ENCODE measurements at regions not wholly inside any gene's neighbourhood (a gene's known extent, or its start where the extent isn't known, plus 50 kb on each side); places are given as distances from the start of the nearest gene placed in this dataset.

GRCh38 chr16:79998143-79998542 lies 397.6 kb upstream of the MAF start:
- no peak for TF ChIP-seq CTCF (IDR thresholded peaks at IDR 0.05)
- WGBS (ENCODE audit: insufficient coverage): 92% methylated on average over 4 of the region's 4 CpGs
- no peaks in the 10 kb centered on the region for H3K36me3 Mint-ChIP-seq
- no peaks in the 10 kb centered on the region for H3K9me3 ChIP-seq (ENCODE audit: control insufficient read depth, insufficient read depth, low read length)
- H3K4me1 Mint-ChIP-seq: no peaks in the 10 kb centered on the region
- H3K27ac ChIP-seq (ENCODE audit: low read length): no peak overlapping the region
- no peaks in the 10 kb centered on the region for H3K27me3 ChIP-seq (ENCODE audit: control insufficient read depth, insufficient read depth, low read length)
- no peak for ATAC-seq
- H3K36me3 ChIP-seq (ENCODE audit: control insufficient read depth, insufficient read depth, low read length): no peaks in the 10 kb centered on the region
- H3K4me1 ChIP-seq (ENCODE audit: control insufficient read depth, insufficient read depth, low read length): no peaks in the 10 kb centered on the region
- intact Hi-C loops (cut with micrococcal nuclease): no loop called here
- H3K27ac Mint-ChIP-seq: no peak overlapping the region
- no peak overlapping the region for H3K4me3 Mint-ChIP-seq
- DNase-seq: no peak
- H3K9me3 Mint-ChIP-seq: no peaks in the 10 kb centered on the region
- peaks cover 13 to 14% of the 10 kb centered on the region in 2 donors for H3K27me3 Mint-ChIP-seq (ENCODE audit: low read depth in 2 of 2)
- no peak overlapping the region for H3K4me3 ChIP-seq (ENCODE audit: low read length)

DNA sequence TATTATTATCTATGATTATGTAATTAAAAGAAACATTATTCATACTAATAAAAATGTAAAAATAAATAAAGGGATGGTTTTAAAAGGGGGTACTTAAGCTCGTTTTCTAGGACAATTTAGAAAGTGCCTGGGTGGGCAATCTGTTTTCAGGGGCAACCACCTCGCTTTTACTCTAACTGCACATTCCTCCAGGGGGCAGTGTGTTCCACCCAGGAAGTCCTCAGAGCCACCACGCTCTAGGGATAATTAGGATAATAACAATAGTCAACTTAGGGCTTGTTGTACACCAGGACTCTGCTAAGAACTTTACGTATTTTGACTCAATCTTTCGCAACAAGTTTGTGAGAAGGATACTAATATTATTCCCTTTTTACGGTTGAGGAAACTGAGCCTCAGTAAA lies 396.7 kb upstream of the MAF start:
- H3K4me3 Mint-ChIP-seq: no peak overlapping the region
- no peaks in the 10 kb centered on the region for H3K36me3 Mint-ChIP-seq
- H3K4me1 ChIP-seq (ENCODE audit: control insufficient read depth, insufficient read depth, low read length): no peaks in the 10 kb centered on the region
- no peaks in the 10 kb centered on the region for H3K9me3 ChIP-seq (ENCODE audit: control insufficient read depth, insufficient read depth, low read length)
- WGBS (ENCODE audit: insufficient coverage): 97% methylated on average over 5 of the region's 6 CpGs
- H3K27me3 ChIP-seq (ENCODE audit: control insufficient read depth, insufficient read depth, low read length): no peaks in the 10 kb centered on the region
- no peak for TF ChIP-seq CTCF (IDR thresholded peaks at IDR 0.05)
- H3K4me3 ChIP-seq (ENCODE audit: low read length): no peak overlapping the region
- DNase-seq (peak in 1 of 2 donors; percentile 20), ATAC-seq (no peak)
- intact Hi-C loops (cut with micrococcal nuclease): no loop called here
- no peak overlapping the region for H3K27ac ChIP-seq (ENCODE audit: low read length)
- H3K36me3 ChIP-seq (ENCODE audit: control insufficient read depth, insufficient read depth, low read length): no peaks in the 10 kb centered on the region
- peaks cover 11 to 14% of the 10 kb centered on the region in 2 donors for H3K27me3 Mint-ChIP-seq (ENCODE audit: low read depth in 2 of 2)
- H3K27ac Mint-ChIP-seq: no peak overlapping the region
- no peaks in the 10 kb centered on the region for H3K9me3 Mint-ChIP-seq
- H3K4me1 Mint-ChIP-seq: no peaks in the 10 kb centered on the region

- Histone ChIP-seq H3K36me3 (ENCODE audit: control insufficient read depth, insufficient read depth, low read length) (no peaks in the 10 kb centered on the region), H3K27me3 (ENCODE audit: control insufficient read depth, insufficient read depth, low read length) (no peaks in the 10 kb centered on the region), H3K27ac (ENCODE audit: low read length) (no peak overlapping the region), H3K4me3 (ENCODE audit: low read length) (no peak overlapping the region), H3K4me1 (ENCODE audit: control insufficient read depth, insufficient read depth, low read length) (no peaks in the 10 kb centered on the region), H3K9me3 (ENCODE audit: control insufficient read depth, insufficient read depth, low read length) (no peaks in the 10 kb centered on the region)
- H3K27me3 Mint-ChIP-seq (ENCODE audit: low read depth in 2 of 2): peaks cover 8 to 14% of the 10 kb centered on the region in 2 donors
- H3K4me1 Mint-ChIP-seq: no peaks in the 10 kb centered on the region
- no peaks in the 10 kb centered on the region for H3K9me3 Mint-ChIP-seq
- no peak overlapping the region for H3K27ac Mint-ChIP-seq
- no peak for TF ChIP-seq CTCF (IDR thresholded peaks at IDR 0.05)
- WGBS (ENCODE audit: insufficient coverage): 90% methylated on average over 3 of the region's 3 CpGs
- no peaks in the 10 kb centered on the region for H3K36me3 Mint-ChIP-seq
- ATAC-seq: no peak
- DNase-seq: no peak
- intact Hi-C loops (cut with micrococcal nuclease): no loop called here
- H3K4me3 Mint-ChIP-seq: no peak overlapping the region
Measured at GRCh38 chr16:79996321-79996720, 395.8 kb upstream of the MAF start.

- no peaks in the 10 kb centered on the region for H3K4me1 ChIP-seq (ENCODE audit: control insufficient read depth, insufficient read depth, low read length)
- no peaks in the 10 kb centered on the region for H3K9me3 Mint-ChIP-seq
- intact Hi-C loops (cut with micrococcal nuclease): no loop called here
- H3K4me1 Mint-ChIP-seq: no peaks in the 10 kb centered on the region
- DNase-seq (no peak), ATAC-seq (no peak)
- H3K27ac Mint-ChIP-seq: no peak overlapping the region
- no peaks in the 10 kb centered on the region for H3K36me3 ChIP-seq (ENCODE audit: control insufficient read depth, insufficient read depth, low read length)
- H3K36me3 Mint-ChIP-seq: no peaks in the 10 kb centered on the region
- H3K4me3 ChIP-seq (ENCODE audit: low read length): no peak overlapping the region
- H3K27ac ChIP-seq (ENCODE audit: low read length): no peak overlapping the region
- H3K27me3 Mint-ChIP-seq (ENCODE audit: low read depth in 2 of 2): peaks cover 8 to 14% of the 10 kb centered on the region in 2 donors
- no peak for TF ChIP-seq CTCF (IDR thresholded peaks at IDR 0.05)
- 90% methylated on average over 7 of the region's 7 CpGs for WGBS (ENCODE audit: insufficient coverage)
- no peaks in the 10 kb centered on the region for H3K27me3 ChIP-seq (ENCODE audit: control insufficient read depth, insufficient read depth, low read length)
- no peak overlapping the region for H3K4me3 Mint-ChIP-seq
- no peaks in the 10 kb centered on the region for H3K9me3 ChIP-seq (ENCODE audit: control insufficient read depth, insufficient read depth, low read length)
Measured at GRCh38 chr16:79995315-79995714, 394.8 kb upstream of the MAF start.
